Small intestine (tissue), 7 donors: ENCODE measurements at regions not wholly inside any gene's neighbourhood (a gene's known extent, or its start where the extent isn't known, plus 50 kb on each side); places are given as distances from the start of the nearest gene placed in this dataset.

ENCODE experiments used
- DNase-seq, 2 donors: peaks; one replicate each; pipeline versions ENCODE4 v3.0.0 to v3.0.0-alpha.2; 2013
- FAIRE-seq: peaks from 2 replicates; lab custom pipeline; 2012; peaks lifted over from hg19 to GRCh38; lab: Jason Lieb, UNC
- H3K27ac ChIP-seq, 3 donors: one replicate each; pipeline ENCODE4 v1.5.1; 2013; ENCODE audit warnings: low read length in 2 of 3, mild to moderate bottlenecking in 2 of 3, control low read depth in 1 of 3, inconsistent platforms in 1 of 3, low read depth in 1 of 3, moderate library complexity in 1 of 3
- H3K27me3 ChIP-seq, 3 donors: one replicate each; pipeline ENCODE4 v1.6.1; 2013; ENCODE audit warnings: low read length in 3 of 3, inconsistent platforms in 1 of 3; ENCODE audit not compliant: control insufficient read depth in 3 of 3, insufficient read depth in 3 of 3
- H3K36me3 ChIP-seq, 3 donors: one replicate each; pipeline ENCODE4 v1.6.1; 2013; ENCODE audit warnings: low read length in 3 of 3, inconsistent platforms in 1 of 3, low read depth in 1 of 3, mild to moderate bottlenecking in 1 of 3, moderate library complexity in 1 of 3; ENCODE audit not compliant: control insufficient read depth in 3 of 3, insufficient read depth in 2 of 3
- H3K4me1 ChIP-seq, 3 donors: one replicate each; pipeline ENCODE4 v1.6.1; 2013; ENCODE audit warnings: low read length in 2 of 3, inconsistent platforms in 1 of 3, low read depth in 1 of 3, mild to moderate bottlenecking in 1 of 3, moderate library complexity in 1 of 3; ENCODE audit not compliant: control insufficient read depth in 3 of 3, insufficient read depth in 2 of 3
- H3K4me3 ChIP-seq, 3 donors: one replicate each; pipeline ENCODE4 v1.5.1; 2013; ENCODE audit warnings: low read length in 3 of 3, control low read depth in 1 of 3, inconsistent platforms in 1 of 3, low read depth in 1 of 3, mild to moderate bottlenecking in 1 of 3, moderate library complexity in 1 of 3
- H3K9me3 ChIP-seq, 2 donors: one replicate each; pipeline ENCODE4 v1.6.1; 2013; ENCODE audit warnings: low read depth in 1 of 2, low read length in 1 of 2; ENCODE audit not compliant: control insufficient read depth in 2 of 2, insufficient read depth in 1 of 2
- WGBS, 3 donors: extraction: QIAGEN DNeasy Blood & Tissue Kit; methylation state at CpG; one replicate each; pipeline ENCODE4 v1.1.7; 2013; 5-methylcytosine and 5-hydroxymethylcytosine counted together
- donor health status: healthy with polysubstance abuse.
- donor health status: control.
- donor health status: control.
- donor health status: Bipolar disorder and iron deficiency.
- donor health status: healthy.

- H3K4me3 ChIP-seq: no peak overlapping the region
- DNase-seq: no peak
- H3K9me3 ChIP-seq: no peaks in the 10 kb centered on the region
- no peaks in the 10 kb centered on the region for H3K4me1 ChIP-seq
- WGBS, 3 donors: 89 to 96% (median 92%) methylated on average over 2 of the region's 2 CpGs
- H3K27me3 ChIP-seq: no peaks in the 10 kb centered on the region
- no peak for FAIRE-seq
- no peaks in the 10 kb centered on the region for H3K36me3 ChIP-seq
- H3K27ac ChIP-seq: no peak overlapping the region
Measured at GRCh38 chr3:117916839-117917238, 1117.8 kb downstream of the IGSF11 start.

GRCh38 chr3:117919621-117920020 is 1115.0 kb downstream of the IGSF11 start:
- WGBS, 3 donors: 69 to 82% (median 73%) methylated on average over 1 of the region's 1 CpG
- Histone ChIP-seq H3K27ac (no peak overlapping the region), H3K4me1 (no peaks in the 10 kb centered on the region), H3K9me3 (no peaks in the 10 kb centered on the region), H3K27me3 (no peaks in the 10 kb centered on the region), H3K36me3 (no peaks in the 10 kb centered on the region), H3K4me3 (no peak overlapping the region)
- FAIRE-seq: no peak
- DNase-seq: no peak

- H3K27ac ChIP-seq: no peak overlapping the region
- H3K27me3 ChIP-seq: no peaks in the 10 kb centered on the region
- no peaks in the 10 kb centered on the region for H3K9me3 ChIP-seq
- no peak overlapping the region for H3K4me3 ChIP-seq
- FAIRE-seq: no peak
- no peaks in the 10 kb centered on the region for H3K36me3 ChIP-seq
- DNase-seq: no peak
- H3K4me1 ChIP-seq: no peaks in the 10 kb centered on the region
- WGBS, 3 donors: 49 to 60% (median 49%) methylated on average over 7 of the region's 7 CpGs
Measured at GRCh38 chr3:117920253-117920898, 1114.3 kb downstream of the IGSF11 start.

- no peak overlapping the region for H3K27ac ChIP-seq
- 74 to 86% (median 84%) methylated on average over 3 of the region's 3 CpGs for WGBS, 3 donors
- no peaks in the 10 kb centered on the region for H3K36me3 ChIP-seq
- DNase-seq (no peak), FAIRE-seq (no peak)
- no peaks in the 10 kb centered on the region for H3K4me1 ChIP-seq
- H3K27me3 ChIP-seq: no peaks in the 10 kb centered on the region
- no peak overlapping the region for H3K4me3 ChIP-seq
- H3K9me3 ChIP-seq: no peaks in the 10 kb centered on the region
Measured at GRCh38 chr3:117921411-117921810, 1113.2 kb downstream of the IGSF11 start.

- Histone ChIP-seq H3K36me3 (no peaks in the 10 kb centered on the region), H3K27ac (no peak overlapping the region), H3K4me3 (no peak overlapping the region), H3K27me3 (no peaks in the 10 kb centered on the region), H3K9me3 (no peaks in the 10 kb centered on the region), H3K4me1 (no peaks in the 10 kb centered on the region)
- FAIRE-seq: no peak
- WGBS, 3 donors: 29 to 52% (median 50%) methylated on average over 4 of the region's 4 CpGs
- no peak for DNase-seq
Measured at GRCh38 chr3:117922039-117922438, 1112.6 kb downstream of the IGSF11 start.

GRCh38 chr3:117926819-117927218 is 1107.8 kb downstream of the IGSF11 start:
- Histone ChIP-seq H3K27me3 (no peaks in the 10 kb centered on the region), H3K36me3 (no peaks in the 10 kb centered on the region), H3K9me3 (no peaks in the 10 kb centered on the region), H3K4me1 (no peaks in the 10 kb centered on the region), H3K4me3 (no peak overlapping the region), H3K27ac (no peak overlapping the region)
- DNase-seq: no peak
- no peak for FAIRE-seq

GRCh38 chr3:117927825-117928224 is 1106.8 kb downstream of the IGSF11 start:
- Histone ChIP-seq H3K27ac (no peak overlapping the region), H3K27me3 (no peaks in the 10 kb centered on the region), H3K4me1 (no peaks in the 10 kb centered on the region), H3K9me3 (no peaks in the 10 kb centered on the region), H3K4me3 (peak overlapping the region in 1 of 3 donors; percentile 22), H3K36me3 (no peaks in the 10 kb centered on the region)
- WGBS, 3 donors: 57 to 85% (median 68%) methylated on average over 1 of the region's 1 CpG
- DNase-seq (peak in 1 of 2 donors; percentile 7), FAIRE-seq (no peak)

- Histone ChIP-seq H3K4me1 (no peaks in the 10 kb centered on the region), H3K27me3 (no peaks in the 10 kb centered on the region), H3K9me3 (no peaks in the 10 kb centered on the region), H3K27ac (no peak overlapping the region), H3K4me3 (no peak overlapping the region), H3K36me3 (no peaks in the 10 kb centered on the region)
- no peak for FAIRE-seq
- no peak for DNase-seq
Measured at GRCh38 chr3:117928836-117929235, 1105.8 kb downstream of the IGSF11 start.

GRCh38 chr3:117932441-117932840 is 1102.2 kb downstream of the IGSF11 start:
- Histone ChIP-seq H3K4me1 (no peaks in the 10 kb centered on the region), H3K27ac (no peak overlapping the region), H3K36me3 (no peaks in the 10 kb centered on the region), H3K4me3 (no peak overlapping the region), H3K9me3 (no peaks in the 10 kb centered on the region), H3K27me3 (no peaks in the 10 kb centered on the region)
- no peak for DNase-seq
- FAIRE-seq: no peak
